Hepatocyte (in vitro differentiated cells): ENCODE measurements at regions not wholly inside any gene's neighbourhood (a gene's known extent, or its start where the extent isn't known, plus 50 kb on each side); places are given as distances from the start of the nearest gene placed in this dataset.

Source experiments
- DNase-seq: peaks from one replicate; pipeline ENCODE4 v3.0.0-alpha.2; 2016; ENCODE audit warnings: low spot score
- H2AFZ ChIP-seq: fragments of 200-600 bp; sonication (generic); 2 replicates; pipeline ENCODE4 v1.6.0; 2016; ENCODE audit warnings: antibody characterized with exemption, mild to moderate bottlenecking
- H3K27ac ChIP-seq: fragments of 200-600 bp; sonication (generic); 2 replicates; pipeline ENCODE4 v1.5.1; 2016; ENCODE audit warnings: mild to moderate bottlenecking
- H3K27me3 ChIP-seq: fragments of 200-600 bp; sonication (generic); 2 replicates; pipeline ENCODE4 v1.6.1; 2016
- H3K36me3 ChIP-seq: fragments of 200-600 bp; sonication (generic); replicated peaks from 2 replicates; pipeline ENCODE4 v1.5.1; 2016; ENCODE audit warnings: low read depth; ENCODE audit not compliant: insufficient read depth
- H3K4me1 ChIP-seq: fragments of 200-600 bp; sonication (generic); 2 replicates; pipeline ENCODE4 v1.5.1; 2016; ENCODE audit warnings: mild to moderate bottlenecking, moderate library complexity; ENCODE audit not compliant: insufficient read depth
- H3K4me2 ChIP-seq: fragments of 200-600 bp; sonication (generic); 2 replicates; pipeline ENCODE4 v1.6.0; 2016
- H3K4me3 ChIP-seq: fragments of 200-600 bp; sonication (generic); 2 replicates; pipeline ENCODE4 v1.5.1; 2016; ENCODE audit warnings: mild to moderate bottlenecking
- H3K79me2 ChIP-seq: fragments of 200-600 bp; sonication (generic); 2 replicates; pipeline ENCODE4 v1.6.0; 2017; ENCODE audit warnings: mild to moderate bottlenecking
- H3K9me2 ChIP-seq: fragments of 200-600 bp; sonication (generic); replicated peaks from 2 replicates; pipeline ENCODE4 v1.6.0; 2017; ENCODE audit warnings: mild to moderate bottlenecking; ENCODE audit not compliant: insufficient read depth
- H3K9me3 ChIP-seq: fragments of 200-600 bp; sonication (generic); 2 replicates; pipeline ENCODE4 v1.5.1; 2016; ENCODE audit warnings: low read depth, mild to moderate bottlenecking
- H4K20me1 ChIP-seq: fragments of 200-600 bp; sonication (generic); 2 replicates; pipeline ENCODE4 v1.6.0; 2016; ENCODE audit warnings: mild to moderate bottlenecking; ENCODE audit not compliant: insufficient read depth, poor library complexity, severe bottlenecking
- EZH2 ChIP-seq: fragments of 200-600 bp; sonication (generic); IDR thresholded peaks from 2 replicates; pipeline ENCODE4 v1.6.1; 2016; ENCODE audit warnings: antibody characterized with exemption, mild to moderate bottlenecking, borderline replicate concordance
- EZH2phosphoT487 ChIP-seq: fragments of 200-600 bp; sonication (generic); IDR thresholded peaks from one replicate; pipeline ENCODE4 v1.6.1; 2018; ENCODE audit warnings: antibody characterized with exemption, mild to moderate bottlenecking, low read depth, moderate library complexity; ENCODE audit not compliant: unreplicated experiment, severe bottlenecking
- WGBS: methylation state at CpG from one replicate; pipeline ENCODE4 v1.1.6; 2016; ENCODE audit warnings: low lambda C conversion rate; ENCODE audit errors: missing lambda C conversion rate; 5-methylcytosine and 5-hydroxymethylcytosine counted together
- TF ChIP-seq, protein P1 (sequence below): fragments of 200-600 bp; sonication (generic); IDR thresholded peaks from 2 replicates; pipeline ENCODE4 v1.5.1; 2016; ENCODE audit warnings: antibody characterized with exemption, mild to moderate bottlenecking; ENCODE audit not compliant: poor library complexity

DNA sequence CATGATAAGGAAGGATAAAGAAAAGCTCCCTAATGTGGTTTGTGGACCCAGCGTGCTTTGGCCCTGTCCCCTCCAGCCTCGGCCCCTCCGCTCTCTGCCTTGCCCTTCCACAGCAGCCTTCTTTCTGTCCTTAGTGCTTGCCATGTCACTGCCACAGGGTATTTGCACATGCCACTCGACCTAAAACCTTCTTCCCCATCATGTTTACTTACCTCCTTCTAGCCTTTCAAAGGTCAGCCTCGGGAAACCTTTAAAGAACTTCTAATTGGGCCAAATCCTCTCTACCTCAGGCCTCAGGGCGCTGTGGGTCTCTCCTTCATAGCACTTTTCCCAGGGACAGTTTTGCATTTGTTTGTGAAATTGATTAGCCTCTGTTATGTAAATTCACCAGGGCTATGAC, 73.0 kb downstream of the SCN11A start:
- no peak for DNase-seq
- H3K4me3 ChIP-seq = no peak overlapping the region
- 70% methylated on average over 6 of the region's 6 CpGs for WGBS
- no peaks in the 10 kb centered on the region for H3K9me2 ChIP-seq
- no peak overlapping the region for H2AFZ ChIP-seq
- no peaks in the 10 kb centered on the region for H3K9me3 ChIP-seq
- H4K20me1 ChIP-seq = no peaks in the 10 kb centered on the region
- no peak overlapping the region for H3K4me2 ChIP-seq
- no peak overlapping the region for H3K27ac ChIP-seq
- no peaks in the 10 kb centered on the region for H3K79me2 ChIP-seq
- TF ChIP-seq, protein P1, sequence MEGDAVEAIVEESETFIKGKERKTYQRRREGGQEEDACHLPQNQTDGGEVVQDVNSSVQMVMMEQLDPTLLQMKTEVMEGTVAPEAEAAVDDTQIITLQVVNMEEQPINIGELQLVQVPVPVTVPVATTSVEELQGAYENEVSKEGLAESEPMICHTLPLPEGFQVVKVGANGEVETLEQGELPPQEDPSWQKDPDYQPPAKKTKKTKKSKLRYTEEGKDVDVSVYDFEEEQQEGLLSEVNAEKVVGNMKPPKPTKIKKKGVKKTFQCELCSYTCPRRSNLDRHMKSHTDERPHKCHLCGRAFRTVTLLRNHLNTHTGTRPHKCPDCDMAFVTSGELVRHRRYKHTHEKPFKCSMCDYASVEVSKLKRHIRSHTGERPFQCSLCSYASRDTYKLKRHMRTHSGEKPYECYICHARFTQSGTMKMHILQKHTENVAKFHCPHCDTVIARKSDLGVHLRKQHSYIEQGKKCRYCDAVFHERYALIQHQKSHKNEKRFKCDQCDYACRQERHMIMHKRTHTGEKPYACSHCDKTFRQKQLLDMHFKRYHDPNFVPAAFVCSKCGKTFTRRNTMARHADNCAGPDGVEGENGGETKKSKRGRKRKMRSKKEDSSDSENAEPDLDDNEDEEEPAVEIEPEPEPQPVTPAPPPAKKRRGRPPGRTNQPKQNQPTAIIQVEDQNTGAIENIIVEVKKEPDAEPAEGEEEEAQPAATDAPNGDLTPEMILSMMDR = no peak
- TF ChIP-seq EZH2 = no peak
- TF ChIP-seq EZH2phosphoT487 = no peak
- H3K4me1 ChIP-seq = no peaks in the 10 kb centered on the region
- H3K36me3 ChIP-seq = no peaks in the 10 kb centered on the region
- H3K27me3 ChIP-seq = no peaks in the 10 kb centered on the region

DNA sequence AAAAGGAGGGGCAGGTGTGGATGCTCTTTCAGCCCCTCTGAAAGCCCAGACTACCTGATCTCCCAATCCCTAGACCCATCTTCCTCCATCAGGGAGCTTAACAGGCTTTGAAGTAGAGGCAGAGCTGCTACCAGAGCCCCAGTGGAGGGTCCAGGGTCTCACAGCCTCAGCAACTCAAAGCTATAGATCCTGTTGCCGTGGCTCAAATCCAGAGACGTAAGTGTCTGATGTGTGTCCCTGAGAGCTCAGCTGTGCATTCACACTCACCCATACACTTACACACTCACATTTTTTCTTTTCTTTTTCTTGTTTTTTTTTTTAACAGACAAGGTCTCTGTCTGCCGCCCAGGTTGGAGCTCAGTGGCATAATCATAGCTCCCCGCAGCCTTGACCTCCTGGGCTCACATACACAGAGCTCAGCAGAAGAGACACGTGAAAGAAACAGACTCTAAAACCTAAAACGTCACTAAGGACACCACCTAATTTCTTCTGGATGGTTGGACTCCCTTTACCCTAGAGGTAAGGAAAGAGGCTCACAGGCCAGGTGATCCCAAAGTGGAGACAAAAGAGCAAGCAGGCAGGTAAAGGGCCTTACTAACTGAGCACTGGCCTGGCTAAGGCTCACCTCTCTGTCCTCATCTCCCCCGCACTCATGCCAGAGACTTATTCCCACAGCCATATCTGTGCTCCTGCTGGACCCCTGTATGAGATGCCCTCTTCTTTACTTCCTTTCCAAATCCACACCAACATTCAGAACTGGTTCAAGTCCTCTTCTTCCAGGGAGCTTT, 80.7 kb downstream of the SCN11A start:
- no peaks in the 10 kb centered on the region for H4K20me1 ChIP-seq
- H3K36me3 ChIP-seq = no peaks in the 10 kb centered on the region
- DNase-seq = no peak
- no peak overlapping the region for H2AFZ ChIP-seq
- H3K27me3 ChIP-seq = no peaks in the 10 kb centered on the region
- H3K9me2 ChIP-seq = no peaks in the 10 kb centered on the region
- no peak overlapping the region for H3K4me3 ChIP-seq
- no peaks in the 10 kb centered on the region for H3K4me1 ChIP-seq
- H3K79me2 ChIP-seq = no peaks in the 10 kb centered on the region
- WGBS = 94% methylated on average over 7 of the region's 7 CpGs
- H3K9me3 ChIP-seq = no peaks in the 10 kb centered on the region
- no peak overlapping the region for H3K4me2 ChIP-seq
- TF ChIP-seq, protein P1 = no peak
- TF ChIP-seq EZH2 (no peak), EZH2phosphoT487 (no peak)
- H3K27ac ChIP-seq = no peak overlapping the region

DNA sequence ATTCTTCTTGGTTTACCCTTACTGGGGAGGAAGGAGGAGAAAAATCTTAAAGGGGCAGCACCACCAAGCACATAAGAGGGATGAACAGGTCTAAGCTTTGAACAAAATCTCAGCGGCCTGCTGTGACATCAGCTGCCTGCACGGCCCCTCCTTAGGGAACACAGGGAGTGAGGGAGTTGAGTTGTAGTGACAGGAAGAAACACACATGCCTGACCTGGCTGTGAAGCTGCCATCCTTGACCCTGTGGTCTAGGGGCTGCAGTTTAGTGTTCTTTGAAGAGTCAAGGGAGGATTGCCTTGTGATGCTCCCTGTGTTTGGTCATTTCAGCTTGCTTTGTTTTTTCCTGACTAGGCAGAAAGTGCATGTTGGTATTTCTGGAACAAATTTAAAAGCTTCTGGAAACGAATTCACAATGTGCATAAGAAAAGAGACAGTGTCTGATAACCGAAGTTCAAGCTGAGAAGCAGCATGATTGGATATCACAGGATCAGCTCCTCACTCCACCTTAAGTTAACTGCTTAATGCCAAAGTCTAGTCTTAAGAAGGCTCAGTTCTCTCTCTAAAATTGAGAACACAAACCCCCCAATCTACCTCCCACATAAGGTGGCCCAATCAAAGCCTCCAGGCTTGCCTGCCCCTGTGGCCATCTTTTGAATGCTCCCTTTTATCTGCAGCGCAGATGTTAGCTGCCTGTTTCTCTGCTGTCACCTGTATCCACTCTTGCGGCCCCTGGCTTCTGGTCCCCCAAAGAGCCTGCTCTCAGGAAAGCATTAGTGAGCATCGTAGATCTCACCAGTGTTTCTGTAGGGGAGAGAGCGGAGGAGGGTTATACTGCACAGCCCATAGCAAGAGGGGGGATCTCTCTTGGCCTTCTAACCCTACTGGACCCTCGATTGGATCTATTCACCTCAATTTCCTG, 82.2 kb downstream of the SCN11A start:
- Histone ChIP-seq H3K79me2 (no peaks in the 10 kb centered on the region), H3K4me3 (no peak overlapping the region), H3K27ac (peak overlapping the region; percentile 12), H3K9me2 (no peaks in the 10 kb centered on the region), H3K4me1 (no peaks in the 10 kb centered on the region), H3K36me3 (no peaks in the 10 kb centered on the region), H3K9me3 (no peaks in the 10 kb centered on the region), H3K27me3 (no peaks in the 10 kb centered on the region), H4K20me1 (no peaks in the 10 kb centered on the region), H3K4me2 (no peak overlapping the region), H2AFZ (no peak overlapping the region)
- WGBS = 64% methylated on average over 9 of the region's 9 CpGs
- TF ChIP-seq, protein P1 = no peak
- TF ChIP-seq EZH2phosphoT487 (no peak), EZH2 (no peak)
- DNase-seq = no peak
